Activated CD4-positive, alpha-beta T cell treated with anti-CD3 and anti-CD28 coated beads, Interleukin-2, amount 10 ng/mL, durations not matched to agents 7 days and 5 days (primary cell): ENCODE measurements at regions not wholly inside any gene's neighbourhood (a gene's known extent, or its start where the extent isn't known, plus 50 kb on each side); places are given as distances from the start of the nearest gene placed in this dataset.

Source experiments
- CTCF ChIA-PET: fragments of 350-600 bp; sonication (Branson Sonifier 250); formaldehyde crosslinking; loops from one replicate; lab custom pipeline; 2021; ENCODE audit warnings: antibody characterized with exemption; lab: Charles Lee
- POLR2A ChIA-PET: fragments of 350-600 bp; sonication (Branson Sonifier 250); formaldehyde crosslinking; loops from one replicate; lab custom pipeline; 2021; ENCODE audit warnings: antibody characterized with exemption; lab: Charles Lee
- DNase-seq: peaks from one replicate; pipeline ENCODE4 v3.0.0-alpha.2; 2020
- H3K27ac Mint-ChIP-seq: one replicate; pipeline ENCODE4 v1.8.0; 2021; ENCODE audit warnings: mild to moderate bottlenecking, moderate library complexity, mixed read lengths
- H3K27me3 Mint-ChIP-seq: one replicate; pipeline ENCODE4 v1.8.0; 2021; ENCODE audit warnings: mixed read lengths
- H3K36me3 Mint-ChIP-seq: one replicate; pipeline ENCODE4 v1.8.0; 2021; ENCODE audit warnings: low read depth, mixed read lengths
- H3K4me1 Mint-ChIP-seq: one replicate; pipeline ENCODE4 v1.8.0; 2021; ENCODE audit warnings: mixed read lengths
- H3K4me3 Mint-ChIP-seq: one replicate; pipeline ENCODE4 v1.8.0; 2021; ENCODE audit warnings: mild to moderate bottlenecking, moderate library complexity, mixed read lengths
- H3K9me3 Mint-ChIP-seq: one replicate; pipeline ENCODE4 v1.8.0; 2021; ENCODE audit warnings: mixed read lengths

DNA sequence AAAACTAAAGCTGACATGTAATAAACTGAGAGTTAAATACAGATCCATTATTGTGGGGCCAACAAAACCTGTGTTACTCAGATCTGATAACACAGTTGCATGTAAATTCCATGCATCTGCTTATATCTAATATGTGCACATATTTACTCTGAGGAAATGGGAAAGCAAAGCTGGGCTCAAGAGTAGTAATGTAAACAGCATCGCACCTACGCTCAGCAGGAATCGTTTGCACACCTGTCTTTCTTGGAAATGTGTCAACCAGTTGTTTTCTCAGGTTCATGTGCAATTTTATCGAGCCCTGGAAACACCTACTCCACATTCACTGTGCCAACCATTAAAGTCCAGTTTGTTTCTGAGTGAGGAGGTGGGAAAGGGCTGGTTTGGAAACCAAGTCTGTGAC, 80.3 kb upstream of the CNKSR3 start:
- Mint-ChIP-seq H3K27me3 (peaks cover 3% of the 10 kb centered on the region), H3K4me1 (no peaks in the 10 kb centered on the region), H3K36me3 (no peaks in the 10 kb centered on the region), H3K9me3 (no peaks in the 10 kb centered on the region), H3K27ac (no peak overlapping the region), H3K4me3 (no peak overlapping the region)
- CTCF ChIA-PET: no interaction called here
- DNase-seq: no peak
- POLR2A ChIA-PET: no interaction called here

DNA sequence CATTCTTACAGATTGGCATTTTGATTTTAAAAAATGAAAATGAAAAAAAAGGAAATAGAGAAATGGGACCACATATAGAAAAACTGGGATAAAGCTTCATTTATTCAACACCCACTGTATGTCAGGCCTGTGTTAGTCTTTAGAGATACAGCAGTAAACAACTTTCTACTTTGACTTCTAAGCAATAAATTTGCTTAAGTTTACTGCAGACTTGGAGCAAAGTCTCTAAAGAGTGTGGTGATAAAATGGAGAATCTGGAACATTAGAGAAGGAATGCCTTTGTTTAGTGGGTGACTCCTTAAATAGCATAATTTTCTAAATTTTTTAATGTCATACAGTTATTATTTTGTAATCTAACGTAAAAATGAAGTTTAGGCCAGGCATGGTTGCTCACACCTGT, 80.7 kb upstream of the CNKSR3 start:
- Mint-ChIP-seq H3K4me1 (no peaks in the 10 kb centered on the region), H3K36me3 (no peaks in the 10 kb centered on the region), H3K27ac (no peak overlapping the region), H3K9me3 (no peaks in the 10 kb centered on the region), H3K27me3 (no peaks in the 10 kb centered on the region), H3K4me3 (no peak overlapping the region)
- CTCF ChIA-PET: no interaction called here
- POLR2A ChIA-PET: no interaction called here
- no peak for DNase-seq

DNA sequence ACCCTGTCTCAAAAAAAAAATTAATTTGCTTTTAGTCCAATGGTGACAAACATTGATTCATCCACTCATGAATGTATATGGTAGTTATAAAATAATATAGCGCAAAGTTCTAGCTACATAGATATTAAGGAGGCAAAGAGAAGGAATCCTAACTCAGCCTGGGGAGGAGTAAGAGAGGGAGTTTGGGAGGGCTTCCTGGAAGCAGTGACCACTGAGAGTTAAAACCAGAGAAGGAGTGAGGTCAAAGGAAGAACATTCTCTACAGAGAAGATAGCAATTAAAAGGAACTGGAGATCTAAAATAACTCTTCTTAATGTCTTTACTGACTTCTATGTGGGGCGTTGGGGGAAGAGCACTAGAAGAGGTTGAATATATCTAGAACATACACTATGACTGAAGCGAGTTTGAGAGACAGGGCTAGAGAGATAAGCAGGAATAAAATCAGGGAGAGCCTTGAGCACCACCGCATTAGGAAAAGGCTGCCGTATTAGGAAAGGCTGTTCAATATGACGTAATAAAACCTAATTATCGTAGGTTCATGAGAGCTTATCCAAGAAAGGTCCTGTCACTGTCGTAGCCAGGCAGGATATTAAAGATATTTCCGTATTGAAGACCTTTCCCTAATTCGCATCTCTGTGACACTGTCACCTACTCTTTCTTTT, 81.8 kb upstream of the CNKSR3 start:
- DNase-seq: no peak
- Mint-ChIP-seq H3K4me1 (no peaks in the 10 kb centered on the region), H3K36me3 (no peaks in the 10 kb centered on the region), H3K9me3 (no peaks in the 10 kb centered on the region), H3K27me3 (no peaks in the 10 kb centered on the region), H3K4me3 (no peak overlapping the region), H3K27ac (no peak overlapping the region)
- POLR2A ChIA-PET: interaction anchor here (0.7 kb wide), 1 partner anchor 161 kb away, joined by 4 read pairs; no protein-coding TSS in a partner anchor
- CTCF ChIA-PET: no interaction called here

DNA sequence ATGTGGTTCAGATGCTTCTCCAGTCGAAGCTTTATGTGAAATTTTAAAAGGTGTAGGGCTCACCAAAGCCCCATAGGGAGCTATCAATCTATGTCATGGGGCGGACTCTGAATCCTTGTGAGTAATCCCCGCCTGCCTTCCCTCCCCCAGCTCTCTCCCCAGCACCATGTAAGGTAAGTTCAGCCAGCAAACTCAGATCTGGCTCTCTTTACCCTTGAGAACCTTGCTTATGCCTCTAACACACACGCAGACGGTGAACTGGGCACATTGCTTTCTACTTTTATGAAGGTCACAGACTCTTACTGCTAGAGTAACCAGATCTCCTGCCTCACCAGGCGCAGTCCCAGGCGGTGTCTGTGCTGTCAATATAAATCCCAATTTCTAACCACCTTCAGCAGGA, 82.6 kb upstream of the CNKSR3 start:
- Mint-ChIP-seq H3K27ac (no peak overlapping the region), H3K9me3 (no peaks in the 10 kb centered on the region), H3K36me3 (no peaks in the 10 kb centered on the region), H3K4me1 (no peaks in the 10 kb centered on the region), H3K4me3 (no peak overlapping the region), H3K27me3 (no peaks in the 10 kb centered on the region)
- ChIA-PET POLR2A (no interaction called here), CTCF (no interaction called here)
- no peak for DNase-seq

DNA sequence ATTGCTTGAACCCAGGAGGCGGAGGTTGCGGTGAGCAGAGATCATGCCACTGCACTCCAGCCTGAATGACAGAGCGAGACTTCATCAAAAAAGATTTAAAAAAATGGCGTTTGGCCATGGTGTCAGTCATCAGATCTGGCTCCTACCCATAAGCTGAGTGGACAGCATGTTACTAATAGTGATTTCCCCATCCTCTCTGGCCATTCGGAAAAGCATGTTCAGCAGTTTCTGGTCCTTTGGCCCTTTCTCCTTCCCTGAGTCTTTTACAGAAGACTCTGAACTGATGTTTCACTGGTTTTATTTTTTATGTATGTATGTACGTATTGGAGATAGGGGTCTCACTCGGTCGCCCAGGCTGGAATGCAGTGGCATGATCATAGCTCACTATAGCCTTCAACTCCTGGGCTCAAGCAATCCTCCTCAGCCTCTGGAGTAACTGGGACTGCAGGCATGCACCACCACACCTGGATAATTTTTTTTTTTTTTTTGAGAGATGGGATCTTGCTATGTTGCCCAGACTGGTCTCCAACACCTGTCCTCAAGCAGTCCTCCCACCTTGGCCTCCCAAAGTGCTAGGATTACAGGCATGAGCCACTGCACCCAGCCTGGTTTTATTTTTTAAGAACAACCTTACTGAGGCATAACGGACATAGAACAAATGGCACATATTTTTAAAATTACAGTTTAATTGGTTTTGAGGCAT, 84.2 kb upstream of the CNKSR3 start:
- no peaks in the 10 kb centered on the region for H3K36me3 Mint-ChIP-seq
- CTCF ChIA-PET: interaction anchor here (0.5 to 0.6 kb wide), 2 partner anchors 20 to 64 kb away, joined by 3 to 4 read pairs; no protein-coding TSS in a partner anchor
- H3K27me3 Mint-ChIP-seq: no peaks in the 10 kb centered on the region
- no peak for DNase-seq
- no peaks in the 10 kb centered on the region for H3K9me3 Mint-ChIP-seq
- H3K27ac Mint-ChIP-seq: no peak overlapping the region
- no peak overlapping the region for H3K4me3 Mint-ChIP-seq
- no peaks in the 10 kb centered on the region for H3K4me1 Mint-ChIP-seq
- POLR2A ChIA-PET: no interaction called here

DNA sequence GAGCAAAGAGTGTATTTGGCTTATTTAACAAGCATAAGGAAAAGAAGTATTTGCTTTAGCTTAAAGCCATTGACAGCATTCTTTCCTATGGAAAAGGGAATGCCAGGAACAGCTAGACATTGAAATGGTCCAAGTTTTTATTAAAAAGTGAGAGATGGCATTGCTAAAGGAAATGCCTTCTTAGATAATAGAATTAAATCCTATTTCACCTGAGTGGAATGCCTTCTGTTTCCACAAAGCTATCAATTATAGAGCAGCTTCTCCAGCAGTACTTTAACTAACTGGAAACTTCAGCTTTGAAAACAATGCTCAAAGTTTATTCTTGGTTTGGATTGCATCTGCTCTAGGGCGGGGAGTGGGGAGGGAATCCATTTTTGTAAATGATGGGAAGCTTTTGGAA, 85.1 kb upstream of the CNKSR3 start:
- Mint-ChIP-seq H3K9me3 (no peaks in the 10 kb centered on the region), H3K36me3 (no peaks in the 10 kb centered on the region), H3K27me3 (no peaks in the 10 kb centered on the region), H3K4me1 (no peaks in the 10 kb centered on the region), H3K27ac (no peak overlapping the region), H3K4me3 (no peak overlapping the region)
- CTCF ChIA-PET: interaction anchor here (0.5 kb wide), 1 partner anchor 63 kb away, joined by 4 read pairs; no protein-coding TSS in a partner anchor
- POLR2A ChIA-PET: no interaction called here
- DNase-seq: no peak

DNA sequence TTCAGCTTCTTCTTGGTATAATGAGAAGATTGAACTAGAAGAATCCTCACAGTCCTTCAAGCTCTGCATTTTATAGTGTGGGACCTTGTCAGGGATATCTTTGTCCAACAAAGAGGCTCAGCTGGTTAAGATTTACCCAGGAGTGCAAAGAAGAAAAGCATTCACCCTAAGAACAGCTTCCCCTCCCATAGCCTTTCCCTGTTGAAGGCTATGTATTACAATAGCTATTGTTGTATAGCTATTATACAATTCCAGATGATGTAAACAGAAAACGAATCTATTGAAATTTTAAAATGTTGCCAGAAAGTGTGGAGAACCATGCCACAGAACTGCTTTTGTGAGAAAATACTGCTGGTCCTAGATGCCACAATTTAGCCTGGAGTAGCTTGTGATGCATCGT, 85.5 kb upstream of the CNKSR3 start:
- CTCF ChIA-PET: no interaction called here
- DNase-seq: no peak
- no peak overlapping the region for H3K27ac Mint-ChIP-seq
- no peak overlapping the region for H3K4me3 Mint-ChIP-seq
- H3K4me1 Mint-ChIP-seq: no peaks in the 10 kb centered on the region
- no peaks in the 10 kb centered on the region for H3K36me3 Mint-ChIP-seq
- POLR2A ChIA-PET: no interaction called here
- no peaks in the 10 kb centered on the region for H3K9me3 Mint-ChIP-seq
- H3K27me3 Mint-ChIP-seq: no peaks in the 10 kb centered on the region

DNA sequence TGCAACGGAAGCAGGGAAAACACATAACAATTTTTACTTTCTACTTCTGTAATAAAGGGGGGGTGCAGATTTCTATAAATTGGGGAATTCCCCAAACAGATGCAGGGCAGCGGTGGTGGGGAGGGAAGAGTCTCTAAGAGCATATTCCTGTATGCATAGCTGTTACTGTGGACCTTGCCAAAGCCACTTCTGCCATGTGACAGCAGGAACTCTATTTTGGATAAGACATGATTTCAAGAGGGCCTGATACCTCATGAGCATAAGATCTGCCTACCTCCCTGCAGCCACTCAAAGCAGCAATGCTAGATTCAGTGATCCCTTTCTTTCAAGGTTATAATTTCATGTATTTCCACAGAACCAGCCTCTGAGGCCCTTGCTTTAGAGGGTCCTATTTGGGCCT, 86.2 kb upstream of the CNKSR3 start:
- Mint-ChIP-seq H3K36me3 (no peaks in the 10 kb centered on the region), H3K27me3 (no peaks in the 10 kb centered on the region), H3K4me1 (no peaks in the 10 kb centered on the region), H3K27ac (no peak overlapping the region), H3K4me3 (no peak overlapping the region), H3K9me3 (no peaks in the 10 kb centered on the region)
- POLR2A ChIA-PET: no interaction called here
- CTCF ChIA-PET: no interaction called here
- DNase-seq: no peak

DNA sequence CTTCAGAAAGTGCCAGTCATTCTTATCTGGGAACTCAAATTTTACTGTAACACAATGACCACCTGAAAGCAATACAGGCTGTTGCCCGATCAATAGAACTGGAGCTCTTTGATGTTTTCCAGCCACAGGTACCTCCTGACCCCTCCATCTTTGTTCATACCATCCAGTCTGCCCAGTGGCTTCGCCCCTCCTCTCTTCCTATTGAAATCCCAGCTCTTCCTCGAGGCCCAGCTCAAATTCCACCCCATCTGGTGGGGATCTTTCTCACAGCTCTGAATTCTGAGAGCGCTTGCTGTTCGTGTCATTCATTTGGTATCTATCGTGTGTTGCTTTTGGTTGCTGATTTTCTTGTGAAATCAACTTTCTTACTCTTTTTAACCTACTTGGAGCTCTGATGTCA, 87.9 kb upstream of the CNKSR3 start:
- no peaks in the 10 kb centered on the region for H3K36me3 Mint-ChIP-seq
- H3K4me1 Mint-ChIP-seq: no peaks in the 10 kb centered on the region
- H3K9me3 Mint-ChIP-seq: no peaks in the 10 kb centered on the region
- ChIA-PET POLR2A (no interaction called here), CTCF (interaction anchor here (0.8 to 1.2 kb wide), 2 partner anchors 26 to 100 kb away, joined by 3 read pairs; no protein-coding TSS in a partner anchor)
- H3K27ac Mint-ChIP-seq: no peak overlapping the region
- H3K27me3 Mint-ChIP-seq: no peaks in the 10 kb centered on the region
- no peak overlapping the region for H3K4me3 Mint-ChIP-seq
- no peak for DNase-seq

DNA sequence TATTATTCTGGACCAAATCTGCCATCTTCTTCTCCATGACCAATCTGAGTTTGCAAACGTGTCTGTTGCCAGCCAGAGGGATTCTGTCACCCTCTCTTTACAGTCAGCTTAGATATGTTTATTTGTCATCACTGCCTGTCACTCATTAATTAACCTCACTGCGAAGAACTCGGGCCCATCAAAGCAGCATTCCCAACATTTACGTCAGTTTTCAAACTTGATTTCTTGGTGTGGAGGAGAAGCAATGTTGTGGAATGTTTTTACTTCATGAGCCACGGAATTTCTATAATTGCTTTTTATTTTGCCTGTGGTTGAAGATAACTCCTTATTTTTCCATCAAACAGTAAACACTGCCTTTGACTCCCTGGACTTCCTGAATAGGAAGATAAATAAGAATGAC, 91.8 kb upstream of the CNKSR3 start:
- DNase-seq: no peak
- H3K4me3 Mint-ChIP-seq: no peak overlapping the region
- H3K36me3 Mint-ChIP-seq: no peaks in the 10 kb centered on the region
- POLR2A ChIA-PET: no interaction called here
- CTCF ChIA-PET: no interaction called here
- H3K27ac Mint-ChIP-seq: no peak overlapping the region
- peaks cover 18% of the 10 kb centered on the region for H3K4me1 Mint-ChIP-seq
- H3K9me3 Mint-ChIP-seq: no peaks in the 10 kb centered on the region
- H3K27me3 Mint-ChIP-seq: no peaks in the 10 kb centered on the region

DNA sequence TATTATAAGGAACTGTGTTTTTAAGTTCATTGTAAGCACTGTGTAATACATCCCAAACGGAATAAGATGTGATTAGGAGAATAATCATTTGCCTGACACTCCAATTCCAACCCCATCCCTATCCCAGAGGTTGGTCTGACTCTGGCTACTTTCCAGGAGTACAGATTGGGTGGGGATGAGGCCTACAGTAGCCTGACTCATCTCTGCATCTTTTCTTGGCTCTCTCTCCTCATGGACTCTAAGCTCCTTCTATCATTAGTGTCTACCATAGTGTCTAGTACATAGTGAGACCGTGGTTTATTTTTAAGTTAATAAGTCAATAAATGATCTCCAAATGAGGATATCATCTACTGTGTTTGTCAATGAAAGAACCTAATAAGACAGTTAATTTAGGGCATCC, 92.2 kb upstream of the CNKSR3 start:
- Mint-ChIP-seq H3K9me3 (no peaks in the 10 kb centered on the region), H3K27me3 (no peaks in the 10 kb centered on the region), H3K36me3 (no peaks in the 10 kb centered on the region), H3K4me1 (peaks cover 18% of the 10 kb centered on the region), H3K27ac (no peak overlapping the region), H3K4me3 (no peak overlapping the region)
- ChIA-PET CTCF (no interaction called here), POLR2A (no interaction called here)
- no peak for DNase-seq

DNA sequence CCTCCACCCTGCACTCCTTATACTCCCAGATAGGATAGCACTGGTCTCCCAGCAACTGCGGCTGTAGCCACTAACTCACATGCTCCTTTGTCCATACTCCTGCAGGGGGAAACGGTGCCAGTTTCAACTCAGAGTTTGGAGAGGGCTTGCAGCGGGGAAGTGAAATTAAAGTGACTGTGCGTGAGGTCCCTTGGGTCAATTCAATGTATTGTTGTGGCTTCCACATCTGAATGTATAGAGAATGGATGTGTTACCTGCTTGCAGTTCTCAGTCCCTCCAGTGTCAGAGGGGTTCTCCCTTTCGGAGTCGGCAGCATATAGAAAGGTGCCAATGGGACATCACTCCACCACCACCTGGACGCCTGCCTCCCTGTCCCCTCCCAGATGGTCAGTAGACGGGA, 93.6 kb upstream of the CNKSR3 start:
- no peak for DNase-seq
- Mint-ChIP-seq H3K27me3 (no peaks in the 10 kb centered on the region), H3K27ac (no peak overlapping the region), H3K9me3 (no peaks in the 10 kb centered on the region), H3K4me3 (no peak overlapping the region), H3K36me3 (no peaks in the 10 kb centered on the region), H3K4me1 (peaks cover 18% of the 10 kb centered on the region)
- POLR2A ChIA-PET: no interaction called here
- CTCF ChIA-PET: interaction anchor here (1.0 kb wide), 1 partner anchor 11 kb away, joined by 5 read pairs; no protein-coding TSS in a partner anchor

DNA sequence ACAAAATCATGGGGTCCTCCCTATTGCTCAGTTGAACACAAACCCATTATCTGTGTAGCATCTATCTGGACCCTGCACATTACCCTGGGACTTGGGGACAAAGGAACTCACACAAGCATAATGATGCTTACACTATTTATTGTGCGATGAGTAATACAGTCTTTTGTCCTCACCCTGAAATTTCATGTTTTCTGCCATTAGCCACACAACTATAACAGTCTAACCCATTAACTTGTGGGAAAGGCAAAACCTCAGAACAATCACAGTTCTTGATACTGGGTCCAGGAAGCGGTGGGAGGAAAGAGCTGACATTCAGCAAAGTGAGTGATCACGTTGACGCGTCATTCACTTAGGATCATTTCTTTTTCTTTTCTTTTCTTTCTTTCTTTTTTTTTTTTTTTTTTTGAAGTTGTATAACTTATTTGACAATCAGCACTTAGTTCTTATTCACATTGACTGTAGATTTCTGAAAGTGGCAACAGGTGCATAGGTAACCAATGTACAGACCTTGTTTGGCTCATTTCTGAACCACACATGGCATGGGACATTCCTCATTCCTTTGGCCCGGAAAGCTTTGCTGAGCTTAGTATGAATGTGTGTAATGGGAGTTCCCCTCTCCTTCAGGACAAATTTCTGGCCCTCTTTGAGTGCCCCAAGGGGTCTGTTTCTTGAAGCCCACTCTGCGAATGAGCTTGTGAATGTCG, 94.8 kb upstream of the CNKSR3 start:
- Mint-ChIP-seq H3K27me3 (no peaks in the 10 kb centered on the region), H3K36me3 (no peaks in the 10 kb centered on the region), H3K4me1 (peaks cover 18% of the 10 kb centered on the region), H3K27ac (no peak overlapping the region), H3K4me3 (no peak overlapping the region), H3K9me3 (no peaks in the 10 kb centered on the region)
- no peak for DNase-seq
- POLR2A ChIA-PET: no interaction called here
- CTCF ChIA-PET: interaction anchor here (0.7 kb wide), 1 partner anchor 66 kb away, joined by 4 read pairs; no protein-coding TSS in a partner anchor
